NCI-H187 treated with DMSO at 0.1 percent for 48 hours (cell line): ENCODE measurements at regions not wholly inside any gene's neighbourhood (a gene's known extent, or its start where the extent isn't known, plus 50 kb on each side); places are given as distances from the start of the nearest gene placed in this dataset.
A peak's percentile ranks its signal among the peaks of the same experiment; 100 is the strongest.

Source experiments
- DNase-seq: peaks from one replicate; lab custom pipeline; 2025; lab: John Stamatoyannopoulos, UW

DNA sequence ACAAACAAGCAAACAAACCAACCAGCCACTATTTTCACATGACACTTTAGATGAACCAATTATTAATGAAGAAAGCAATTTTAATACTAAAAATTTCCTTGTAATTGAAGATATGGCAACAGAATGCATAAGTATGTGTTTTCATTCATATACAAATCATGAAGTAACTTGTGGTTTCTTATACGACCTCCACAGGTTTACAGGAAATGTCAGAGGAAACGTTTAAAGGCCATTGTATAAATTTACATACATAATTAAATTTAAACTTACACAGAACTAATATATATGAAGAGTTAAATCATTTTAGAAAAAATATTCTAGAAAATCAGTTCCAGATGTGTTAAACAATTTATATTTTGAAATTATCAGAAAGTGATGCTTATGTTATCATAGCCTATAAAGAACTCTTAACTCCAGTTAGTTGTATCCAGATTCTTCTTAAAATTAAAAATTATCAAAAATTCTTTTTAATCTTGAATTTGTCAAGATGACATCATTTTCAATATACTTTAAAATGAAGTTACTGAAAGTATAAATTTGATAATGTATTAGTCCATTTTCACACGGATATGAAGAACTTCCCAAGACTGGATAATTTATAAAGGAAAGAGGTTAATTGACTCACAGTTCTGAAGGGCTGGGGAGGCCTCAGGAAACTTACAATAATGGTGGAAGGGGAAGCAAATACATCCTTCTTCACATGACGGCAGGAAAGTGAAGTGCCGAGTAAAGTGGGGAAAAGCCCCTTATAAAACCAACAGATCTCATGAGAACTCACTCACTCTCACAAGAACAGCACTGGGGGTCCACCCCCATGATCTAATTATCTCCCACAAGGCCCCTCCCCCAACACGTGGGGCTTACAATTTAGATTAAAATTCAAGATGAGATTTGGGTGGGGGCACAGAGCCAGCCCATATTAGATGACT is 192.0 kb downstream of the PIK3R1 start:
- DNase-seq = no peak

DNA sequence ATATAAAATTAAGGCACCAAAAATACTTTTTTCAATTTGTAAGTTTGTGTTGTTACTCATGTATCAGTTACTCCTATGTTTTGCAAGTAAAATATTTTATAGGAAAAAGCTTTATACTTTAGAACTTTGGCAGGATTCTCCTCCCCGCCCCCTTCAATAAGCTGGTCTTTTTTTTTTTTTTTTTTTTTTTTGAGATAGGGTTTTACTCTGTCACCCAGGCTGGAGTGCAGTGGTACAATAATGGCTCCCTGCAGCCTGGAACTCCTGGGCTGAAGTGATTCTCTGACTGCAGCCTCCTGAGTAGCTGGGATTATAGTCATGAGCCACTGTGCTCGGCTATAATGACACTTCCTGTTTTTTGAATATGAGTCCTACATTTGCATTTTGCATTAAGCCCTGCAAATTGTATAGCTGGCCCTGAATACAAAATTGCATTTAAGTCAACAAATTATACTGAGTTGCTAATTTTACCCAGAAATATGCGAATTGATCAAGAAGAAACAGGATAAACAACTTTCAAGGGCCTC is 192.9 kb downstream of the PIK3R1 start:
- DNase-seq = no peak

DNA sequence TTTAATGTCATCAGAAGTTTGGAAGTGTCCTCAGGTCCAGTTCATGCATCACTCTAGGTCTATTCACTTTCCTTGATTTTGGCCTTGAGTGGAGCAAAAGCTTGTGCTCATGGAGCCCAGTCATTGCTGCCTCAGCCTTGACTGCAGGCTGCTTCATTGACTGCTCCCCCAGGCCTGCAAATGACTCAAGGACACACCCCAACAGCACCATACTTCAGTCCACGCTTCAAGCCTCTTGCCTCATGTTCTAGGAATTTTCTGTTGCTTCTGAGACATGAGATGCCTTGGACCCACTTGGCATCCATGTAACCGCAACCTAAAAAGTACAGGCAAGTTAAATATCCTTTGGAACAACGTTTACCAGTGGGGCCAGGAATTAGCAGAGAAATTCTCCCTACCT is 193.7 kb downstream of the PIK3R1 start:
- DNase-seq = no peak

DNA sequence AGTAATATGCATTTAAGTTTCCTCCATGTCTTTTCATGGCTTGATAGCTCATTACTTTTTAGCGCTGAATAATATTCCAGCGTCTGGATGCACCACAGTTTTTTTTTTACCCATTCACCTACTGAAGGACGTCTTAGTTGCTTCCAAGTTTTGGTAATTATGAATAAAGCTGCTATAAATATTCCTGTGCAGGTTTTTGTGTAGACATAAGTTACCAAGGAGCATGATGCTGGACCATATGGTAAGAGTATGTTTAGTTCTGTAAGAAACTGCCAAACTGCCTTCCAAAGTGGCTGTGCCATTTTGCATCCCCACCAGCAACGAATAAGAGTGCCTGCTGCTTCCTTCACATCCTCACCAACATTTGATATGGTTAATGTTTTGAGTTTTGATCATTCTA is 195.6 kb downstream of the PIK3R1 start:
- DNase-seq = no peak

DNA sequence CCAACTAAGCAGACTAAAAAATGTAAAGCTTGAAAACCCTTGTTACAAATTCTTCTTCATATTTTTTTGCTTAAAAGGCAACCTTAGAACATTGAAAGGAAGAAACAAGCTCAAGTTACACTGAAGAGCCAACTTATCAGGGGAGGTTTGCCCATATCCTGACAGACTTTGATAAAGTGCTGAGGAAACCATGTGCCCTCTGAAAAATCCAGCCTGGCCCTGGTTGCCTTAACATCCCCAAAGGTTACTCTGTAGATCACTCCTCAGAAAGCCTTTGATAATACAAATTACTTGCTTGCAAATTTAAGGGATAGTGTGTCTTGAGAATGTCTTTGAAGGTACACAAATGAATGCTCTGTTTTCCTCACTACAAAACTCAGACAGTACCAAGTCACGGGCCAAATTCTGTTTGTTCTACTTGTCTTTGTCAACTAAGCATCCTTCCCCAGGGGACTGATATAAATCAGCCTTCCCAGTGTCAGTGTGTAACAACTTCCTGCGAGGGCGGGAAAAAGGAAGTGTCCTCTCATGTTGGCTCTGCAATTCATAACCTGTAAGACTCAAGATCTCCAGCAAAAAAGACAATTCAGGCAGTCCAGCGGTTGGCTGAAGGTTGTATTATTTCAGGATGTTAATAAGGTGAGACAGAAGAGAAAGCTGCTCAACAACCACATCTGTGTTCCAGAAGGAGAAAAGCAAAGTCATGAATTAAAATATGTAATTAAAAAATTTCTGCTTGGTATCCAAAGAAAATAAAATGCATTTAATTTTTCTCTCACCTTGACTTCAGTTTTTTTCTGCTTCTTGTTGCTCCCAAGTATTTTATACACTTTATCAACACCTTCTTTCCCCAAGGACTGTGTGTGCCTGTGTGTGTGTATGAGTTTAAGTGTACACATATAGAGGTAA is 199.9 kb downstream of the PIK3R1 start:
- peak; percentile 27 for DNase-seq

DNA sequence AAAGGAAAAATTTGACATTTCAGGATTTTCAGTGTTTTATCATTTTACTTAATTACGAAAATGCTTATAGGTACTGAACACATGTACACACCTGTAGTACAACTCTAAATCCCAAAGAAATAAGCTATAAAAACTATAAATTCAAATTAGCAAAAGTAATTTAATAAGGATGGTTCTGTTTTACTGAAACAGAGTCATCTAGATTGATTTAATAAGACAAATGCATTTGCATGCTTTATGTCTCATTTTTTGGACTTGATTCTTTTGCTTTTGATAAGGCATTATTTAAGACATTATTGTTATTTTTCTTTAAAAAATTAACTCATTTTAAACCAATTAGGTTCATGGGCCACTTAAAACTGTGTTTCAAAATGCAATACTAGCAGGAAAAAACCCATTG is 201.2 kb downstream of the PIK3R1 start:
- DNase-seq = no peak

DNA sequence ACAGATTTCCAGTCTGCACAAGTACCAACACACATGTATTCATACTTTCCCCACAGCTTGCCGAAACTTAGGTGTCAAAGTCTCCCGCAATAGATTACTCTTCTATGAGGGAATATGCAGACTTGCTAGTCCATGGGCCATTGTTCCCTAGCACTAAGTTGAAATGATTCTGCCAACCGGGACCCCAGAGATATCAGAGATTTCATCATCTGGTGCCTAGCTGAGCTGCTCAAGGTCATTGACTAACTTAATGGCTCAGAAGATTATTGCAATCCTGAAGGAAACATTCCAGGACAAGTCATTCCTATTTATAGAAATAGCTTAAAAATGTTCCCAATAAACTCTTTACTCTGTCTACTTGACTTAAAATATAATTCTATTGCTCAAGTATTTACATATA is 202.6 kb downstream of the PIK3R1 start:
- DNase-seq = no peak

DNA sequence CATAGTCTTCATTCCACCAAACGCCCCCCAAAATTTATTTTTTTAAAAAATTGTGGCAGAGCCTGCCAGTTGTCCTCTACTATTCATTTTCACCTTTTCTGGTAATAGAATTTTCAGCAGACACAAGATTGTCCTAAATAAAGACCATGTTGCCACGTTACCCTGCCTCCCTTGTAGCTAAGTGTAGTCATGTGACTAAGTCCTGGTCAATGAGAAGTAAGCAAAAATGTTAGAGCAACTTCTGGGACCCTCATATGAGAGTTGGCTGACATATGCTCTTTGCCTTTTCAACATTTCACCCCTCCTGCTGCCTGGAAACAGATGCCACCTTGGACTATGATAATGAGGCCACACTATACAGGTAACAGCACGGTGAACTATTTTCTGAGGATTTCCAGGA is 203.1 kb downstream of the PIK3R1 start:
- DNase-seq = no peak

DNA sequence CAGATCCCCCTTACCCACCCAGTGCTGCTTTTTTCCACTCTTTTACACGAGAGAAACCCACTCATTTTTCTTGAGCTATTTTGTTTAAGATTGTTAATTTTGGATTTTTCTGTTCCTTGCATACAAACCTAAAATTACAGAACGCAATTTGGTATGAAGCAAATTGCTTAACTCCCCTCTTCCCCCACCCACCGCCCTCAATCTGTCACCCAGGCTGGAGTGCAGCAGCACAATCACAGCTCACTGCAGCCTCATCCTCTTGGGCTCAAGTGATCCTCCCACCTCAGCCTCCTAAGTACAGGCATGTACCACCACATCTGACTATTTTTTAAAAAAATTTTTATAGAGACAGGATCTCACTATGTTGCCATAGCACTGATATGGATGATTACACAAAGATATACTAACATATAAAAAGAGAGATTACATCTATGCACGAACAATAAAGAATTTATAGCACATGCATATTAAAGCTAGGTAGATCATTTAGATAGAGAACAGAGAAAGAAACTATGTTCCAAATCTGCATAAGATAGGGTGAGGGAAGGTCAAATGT is 203.6 kb downstream of the PIK3R1 start:
- no peak for DNase-seq

DNA sequence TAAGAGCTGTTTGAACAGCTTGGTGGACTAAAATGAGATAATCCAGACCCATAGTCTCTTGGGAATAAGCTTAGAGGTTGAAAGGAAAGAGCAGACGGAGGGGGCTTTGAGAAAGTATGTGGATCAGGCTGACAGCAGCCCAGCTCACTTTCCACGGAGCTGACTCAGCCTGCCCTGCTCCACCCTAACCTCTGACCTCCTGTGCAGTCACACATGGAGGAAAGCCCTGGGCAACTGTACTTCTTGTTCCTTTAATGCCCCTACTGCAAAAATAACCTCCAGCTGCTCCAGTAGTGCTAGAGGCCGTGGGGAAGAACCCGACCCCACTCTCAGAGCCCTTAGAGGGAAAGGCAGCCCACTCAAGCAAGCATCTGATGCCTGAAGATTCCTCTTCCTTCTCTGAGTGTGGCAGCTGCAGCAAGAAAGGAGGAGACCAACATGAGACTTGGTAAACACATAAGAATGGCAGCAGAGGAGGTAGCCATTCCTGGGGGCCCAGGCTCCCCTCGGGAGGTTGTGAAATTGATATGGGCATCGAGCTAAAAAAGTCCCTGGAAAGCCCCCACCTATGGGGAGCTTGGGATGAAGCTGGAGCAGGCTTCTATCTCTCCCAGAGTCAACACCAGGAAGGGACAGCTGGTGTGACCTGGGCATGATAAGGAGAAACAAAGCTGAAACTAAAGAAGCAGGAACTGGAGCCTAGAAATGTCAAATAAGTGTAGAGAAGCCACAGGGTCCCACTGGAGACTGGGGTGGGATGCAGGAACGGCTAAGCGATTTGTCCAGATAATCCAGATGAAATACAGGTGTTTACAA is 204.3 kb downstream of the PIK3R1 start:
- no peak for DNase-seq

DNA sequence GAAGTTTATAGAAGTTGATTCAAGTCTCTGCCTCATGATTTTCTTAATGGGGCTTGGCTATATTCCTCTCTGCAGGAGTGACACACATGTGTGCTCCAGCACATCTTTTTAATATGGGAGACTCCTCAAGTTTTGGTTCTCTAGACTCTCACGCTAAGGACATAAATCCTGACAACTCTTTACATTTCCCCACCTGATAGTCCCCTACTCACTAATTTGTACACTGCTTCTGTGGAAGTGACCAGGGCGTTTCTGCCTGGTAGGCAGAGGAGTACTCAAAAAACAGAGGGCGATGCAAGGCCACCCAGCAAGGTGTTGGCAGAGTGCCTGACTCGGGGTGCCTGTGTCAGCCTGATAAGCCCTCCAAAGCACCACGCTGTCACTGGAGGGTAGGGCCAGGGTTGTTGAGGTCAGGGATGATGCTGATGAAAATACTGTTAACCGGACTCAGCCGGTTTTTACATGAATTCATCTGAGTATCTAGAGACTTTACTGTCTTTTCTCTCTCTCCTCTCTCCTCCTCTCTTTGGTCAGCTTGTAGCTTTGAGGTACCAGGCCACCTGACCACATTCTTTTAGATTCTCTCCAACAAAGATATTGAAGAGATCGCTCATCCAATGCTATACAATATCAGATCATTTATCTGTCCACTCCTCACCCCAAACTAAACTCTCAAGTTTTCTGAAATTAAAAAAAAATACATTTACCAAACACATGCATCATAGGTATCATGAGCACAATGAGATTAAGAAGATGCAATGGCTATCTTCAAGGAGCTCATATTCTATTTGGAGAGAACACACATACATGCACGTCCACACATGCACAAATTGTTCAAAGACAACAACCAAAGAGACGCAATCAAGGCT is 205.2 kb downstream of the PIK3R1 start:
- DNase-seq = no peak

DNA sequence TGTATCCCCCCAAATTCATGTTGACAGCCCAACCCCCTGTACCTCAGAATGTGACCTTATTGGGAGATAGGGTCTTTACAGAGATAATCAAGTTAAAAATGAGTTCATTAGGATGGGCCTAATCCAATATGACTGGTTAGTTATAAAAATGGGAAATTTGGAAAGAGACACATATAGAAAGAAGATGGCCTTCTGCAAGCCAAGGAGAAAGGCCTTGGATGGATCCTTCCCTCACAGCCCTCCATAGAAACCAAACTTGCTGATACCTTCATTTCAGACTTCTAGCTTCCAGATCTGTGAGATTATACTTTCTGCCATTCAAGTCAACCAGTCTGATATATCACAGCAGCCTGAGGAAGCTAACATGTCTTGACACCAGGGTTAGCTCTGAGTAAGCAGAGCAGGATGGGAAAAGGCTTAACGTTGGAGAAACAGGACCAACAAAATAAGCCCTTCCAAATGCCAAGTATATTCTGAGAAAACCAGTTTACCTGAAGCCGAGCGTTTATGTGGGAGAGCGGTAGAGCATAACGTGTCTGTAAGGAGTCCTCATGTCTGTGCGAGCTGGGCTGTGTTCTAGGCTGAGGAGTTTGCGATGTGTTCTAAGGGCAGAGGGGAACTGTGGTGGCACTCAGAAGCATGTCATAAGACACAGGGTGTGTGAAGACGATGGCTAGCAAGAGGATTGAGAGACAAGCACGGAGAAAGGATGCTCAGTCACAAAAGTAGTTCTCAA is 206.1 kb downstream of the PIK3R1 start:
- DNase-seq = no peak

DNA sequence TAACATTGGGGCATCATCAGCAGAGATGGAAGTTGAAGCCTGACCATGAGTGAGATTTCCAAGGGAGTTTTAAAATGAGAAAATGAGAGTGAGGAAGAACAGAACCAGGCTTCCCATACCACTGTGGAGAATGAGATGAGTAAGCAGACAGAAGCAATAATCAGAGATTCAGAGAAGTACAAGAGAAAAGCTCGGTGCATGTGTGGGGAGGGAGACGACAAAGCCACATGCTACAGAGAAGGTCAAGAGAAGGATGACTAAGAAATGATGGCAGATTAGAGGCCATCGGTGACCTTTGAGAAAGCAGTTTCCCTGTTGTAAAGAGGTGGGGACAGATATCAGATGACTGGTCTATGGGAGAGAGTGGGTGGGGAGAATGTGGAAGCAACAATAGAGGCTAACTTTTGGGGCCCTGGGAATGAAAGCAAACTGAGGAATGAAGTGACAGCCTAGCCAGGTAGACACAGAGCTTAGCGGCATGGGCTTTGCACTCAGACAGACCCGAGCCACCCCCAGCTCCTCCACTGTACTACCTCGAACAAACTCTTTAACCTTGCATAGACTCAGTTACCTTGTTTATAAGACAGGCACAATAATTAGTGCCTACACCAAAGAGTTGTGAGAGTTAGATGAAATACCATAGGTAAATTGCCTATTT is 207.7 kb downstream of the PIK3R1 start:
- no peak for DNase-seq

DNA sequence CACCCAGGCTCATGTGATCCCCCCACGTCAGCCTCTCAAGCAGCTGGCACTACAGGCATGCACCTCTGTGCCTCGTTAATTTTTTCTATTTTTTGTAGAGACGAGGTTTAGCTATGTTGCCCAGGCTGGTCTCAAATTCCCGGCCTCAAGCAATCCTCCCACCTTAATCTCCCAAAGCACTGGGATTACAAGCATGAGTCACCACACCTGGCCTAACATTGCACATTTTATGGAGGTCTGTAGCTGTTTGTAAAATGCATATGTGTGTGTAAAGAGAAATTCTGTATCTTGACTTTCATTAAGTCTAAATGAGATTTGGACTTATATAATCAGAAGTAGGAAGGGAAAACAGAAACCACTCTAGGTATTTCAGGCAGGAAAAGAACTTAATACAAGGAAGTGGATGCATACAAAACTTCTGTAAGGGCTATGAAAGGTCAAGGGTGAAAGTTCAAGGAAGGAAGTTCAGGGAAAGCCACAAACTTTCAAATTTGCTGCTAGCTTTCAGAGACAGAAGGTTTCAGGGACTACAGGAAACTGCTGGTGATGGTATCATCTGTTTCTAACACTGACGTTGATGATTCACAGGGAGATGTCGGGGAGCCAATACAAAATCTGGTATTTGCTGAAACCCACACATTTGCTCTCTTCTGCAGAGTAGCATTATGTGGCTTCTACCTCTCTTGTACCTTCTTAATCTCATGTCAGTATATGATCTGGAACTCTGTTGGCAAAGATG is 209.4 kb downstream of the PIK3R1 start:
- no peak for DNase-seq

DNA sequence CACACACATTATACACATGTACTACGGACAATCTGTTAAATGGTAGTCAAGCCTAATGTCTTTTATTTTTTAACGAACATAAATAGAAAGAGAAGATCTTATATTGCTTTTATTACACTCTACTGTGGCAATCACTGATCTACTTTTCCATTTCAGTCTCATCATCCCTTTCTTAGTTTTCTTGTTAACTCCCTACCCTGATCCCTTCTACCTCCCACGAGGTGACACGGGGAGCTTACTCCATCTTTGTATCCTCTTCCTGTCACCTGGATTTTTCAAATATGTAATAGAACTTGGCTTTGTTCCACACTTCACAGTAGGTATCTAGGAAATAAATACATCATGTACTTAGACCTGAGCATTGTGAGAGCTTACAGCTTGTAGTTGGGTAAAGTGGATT is 211.0 kb downstream of the PIK3R1 start:
- no peak for DNase-seq

DNA sequence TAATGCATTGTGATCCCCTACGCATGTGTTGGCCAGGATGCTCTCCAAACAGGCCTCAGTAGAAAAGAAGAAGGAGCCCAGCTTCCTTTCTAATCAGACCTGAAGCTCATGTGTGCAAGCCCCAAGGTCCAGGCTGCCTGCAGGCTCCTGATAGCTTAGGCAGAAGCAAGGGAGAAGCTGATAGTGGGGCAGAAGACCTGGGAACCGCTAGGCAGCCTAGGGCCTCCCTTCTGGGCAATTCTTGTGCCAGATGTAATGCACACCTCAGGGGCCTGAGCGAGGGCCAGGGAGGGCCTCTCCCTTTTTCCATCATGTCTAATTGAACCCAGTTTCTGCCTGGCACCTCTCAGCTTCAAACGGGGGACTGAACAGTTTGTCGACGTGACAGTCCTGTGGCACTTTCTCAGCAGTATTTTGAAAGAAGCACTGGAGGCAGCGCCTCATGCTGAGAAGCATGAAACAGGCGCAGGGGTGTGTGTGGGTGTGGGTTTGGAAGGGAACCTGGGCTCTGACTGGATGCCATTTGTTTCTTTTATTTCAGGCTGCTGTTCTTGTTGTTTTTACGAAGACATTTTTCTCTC is 212.8 kb downstream of the PIK3R1 start:
- no peak for DNase-seq

DNA sequence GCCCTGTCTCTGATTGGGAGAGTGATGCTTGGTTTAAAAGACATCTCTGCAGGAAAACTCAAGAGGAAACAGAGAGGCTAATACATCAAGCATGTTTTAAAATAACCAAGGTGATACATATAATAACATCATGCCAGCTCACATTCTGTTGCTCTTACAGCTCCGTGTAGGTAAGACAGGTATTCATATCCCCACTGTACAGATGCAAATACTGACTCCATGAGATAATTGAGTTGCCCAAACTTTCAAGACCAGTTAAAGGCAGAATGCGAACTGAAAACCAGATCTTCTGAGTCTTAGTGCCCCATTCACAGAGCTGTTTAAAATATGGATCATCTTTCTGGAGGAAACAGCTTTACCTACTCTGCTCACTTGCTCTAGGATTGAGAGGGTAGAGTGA is 214.0 kb downstream of the PIK3R1 start:
- no peak for DNase-seq

DNA sequence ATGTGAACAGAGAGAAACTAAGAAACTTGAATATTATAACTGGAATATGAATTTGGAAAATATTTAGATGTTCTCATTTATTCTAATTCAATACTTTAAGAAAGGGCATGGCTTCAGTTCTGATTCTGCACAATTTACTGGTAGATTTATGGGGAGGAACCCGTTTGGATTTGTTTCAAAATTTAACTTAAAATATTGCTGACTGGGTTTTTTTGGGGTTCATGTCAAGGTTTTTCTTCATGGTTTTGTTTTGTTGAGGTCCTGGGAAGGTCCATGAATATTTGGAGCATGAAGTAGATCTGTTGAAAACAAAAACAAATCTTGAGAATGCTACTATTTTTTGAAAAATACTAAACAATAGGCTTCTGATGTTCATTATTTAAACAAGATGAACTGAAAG is 214.7 kb downstream of the PIK3R1 start:
- no peak for DNase-seq
